ENCODE measurements at regions not wholly inside any gene's neighbourhood (a gene's known extent, or its start where the extent isn't known, plus 50 kb on each side); places are given as distances from the start of the nearest gene placed in this dataset.

DNA sequence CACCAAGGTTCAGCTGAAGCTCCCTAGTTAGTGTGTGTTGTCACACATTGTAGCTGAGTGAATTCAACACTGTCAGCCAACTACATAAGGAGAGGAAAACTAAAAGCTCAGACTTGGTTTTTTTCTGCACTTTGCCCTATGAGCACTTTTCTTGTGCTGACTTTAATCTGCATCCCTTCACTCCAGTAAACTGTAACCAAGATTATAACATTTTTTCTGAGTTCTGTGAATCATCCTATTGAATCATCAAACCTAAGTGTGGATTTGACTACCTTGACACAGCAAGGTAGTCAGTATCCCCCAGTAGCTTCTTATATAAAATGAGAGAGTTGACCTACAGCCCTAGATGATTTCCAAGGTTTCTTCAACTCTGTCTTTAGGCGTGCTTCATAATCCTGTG lies 325.0 kb downstream of the AGTPBP1 start:
- Histone ChIP-seq H3K27ac (no peak overlapping the region), H3K36me3 (no peaks in the 10 kb centered on the region), H3K9me3 (no peaks in the 10 kb centered on the region), H3K27me3 (no peaks in the 10 kb centered on the region), H3K4me1 (no peaks in the 10 kb centered on the region), H3K4me3 (no peak overlapping the region)
- DNase-seq = no peak
- TF ChIP-seq POLR2A (IDR thresholded peaks at IDR 0.05) (no peak), CTCF (IDR thresholded peaks at IDR 0.05) (no peak)

DNA sequence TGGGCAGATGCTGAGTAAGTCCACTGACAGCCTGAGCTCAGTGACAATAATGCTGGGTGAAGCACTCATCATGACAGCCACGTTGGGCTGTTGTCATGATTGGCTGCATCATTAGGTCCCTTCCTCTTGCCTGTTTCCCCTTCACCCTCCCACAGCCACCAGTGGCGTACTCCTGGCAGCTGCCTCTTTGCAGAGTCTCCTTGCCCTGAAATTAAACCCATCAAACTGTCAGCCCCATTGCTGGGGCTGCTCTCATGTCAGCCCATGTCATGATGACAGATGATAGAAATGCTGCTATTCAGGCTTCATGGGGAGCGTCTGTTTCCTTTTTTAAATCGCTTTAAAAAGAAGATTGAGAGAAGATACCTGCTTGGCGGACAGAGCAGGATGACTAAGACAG lies 327.4 kb downstream of the AGTPBP1 start:
- TF ChIP-seq CTCF (IDR thresholded peaks at IDR 0.05) (no peak), POLR2A (IDR thresholded peaks at IDR 0.05) (no peak)
- H3K27ac ChIP-seq = no peak overlapping the region
- no peak for DNase-seq

DNA sequence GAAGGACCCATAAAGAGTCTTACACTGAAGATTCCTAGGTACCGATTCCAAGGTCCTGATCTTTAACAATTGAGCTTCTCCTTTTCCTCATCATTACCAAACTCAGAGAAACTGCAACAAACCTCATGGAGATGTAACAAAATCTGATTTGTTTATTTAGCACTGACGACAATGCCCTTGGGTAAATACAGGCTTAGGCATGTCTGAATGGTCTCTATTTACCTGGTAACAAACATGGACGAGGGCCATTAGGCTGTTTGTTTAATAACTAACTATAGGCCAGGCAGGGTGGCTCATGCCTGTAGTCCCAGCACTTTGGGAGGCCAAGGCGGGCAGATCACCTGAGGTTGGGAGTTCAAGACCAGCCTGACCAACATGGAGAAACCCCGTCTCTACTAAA lies 333.3 kb downstream of the AGTPBP1 start:
- TF ChIP-seq POLR2A (IDR thresholded peaks at IDR 0.05) = no peak
- TF ChIP-seq CTCF (IDR thresholded peaks at IDR 0.05) = no peak
- H3K27ac ChIP-seq = no peak overlapping the region
- no peaks in the 10 kb centered on the region for H3K9me3 ChIP-seq
- no peaks in the 10 kb centered on the region for H3K36me3 ChIP-seq
- H3K4me3 ChIP-seq = no peak overlapping the region
- no peaks in the 10 kb centered on the region for H3K4me1 ChIP-seq
- DNase-seq = no peak
- H3K27me3 ChIP-seq = no peaks in the 10 kb centered on the region

More for the DNA sequence above, 327.4 kb downstream of the AGTPBP1 start:
- no peaks in the 10 kb centered on the region for H3K4me1 ChIP-seq
- no peak overlapping the region for H3K4me3 ChIP-seq
- no peaks in the 10 kb centered on the region for H3K27me3 ChIP-seq
- no peaks in the 10 kb centered on the region for H3K36me3 ChIP-seq
- H3K9me3 ChIP-seq = no peaks in the 10 kb centered on the region

DNA sequence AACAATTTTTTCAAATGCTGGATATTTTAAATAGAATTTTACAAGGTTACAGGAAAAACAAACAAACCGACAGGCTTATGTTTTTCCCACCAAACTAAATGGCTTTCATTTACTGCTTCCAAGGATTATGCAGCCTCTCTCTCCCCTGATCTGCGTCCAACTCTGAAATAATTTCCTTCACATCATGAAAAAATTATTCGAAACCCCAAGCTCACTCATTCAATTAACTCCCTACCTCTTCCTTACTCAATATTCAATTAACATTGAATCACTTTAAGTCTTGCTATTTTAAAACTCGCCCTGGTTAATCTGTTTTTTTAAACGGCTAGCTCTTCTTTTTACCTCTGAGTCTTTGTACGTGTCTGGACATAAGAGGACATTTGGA lies 336.2 kb downstream of the AGTPBP1 start:
- no peak for DNase-seq
- no peak for TF ChIP-seq CTCF (IDR thresholded peaks at IDR 0.05)
- no peak for TF ChIP-seq POLR2A (IDR thresholded peaks at IDR 0.05)
- H3K9me3 ChIP-seq = no peaks in the 10 kb centered on the region
- H3K36me3 ChIP-seq = no peaks in the 10 kb centered on the region
- no peak overlapping the region for H3K4me3 ChIP-seq
- no peaks in the 10 kb centered on the region for H3K4me1 ChIP-seq
- no peak overlapping the region for H3K27ac ChIP-seq
- H3K27me3 ChIP-seq = no peaks in the 10 kb centered on the region

- Histone ChIP-seq H3K9me3 (no peaks in the 10 kb centered on the region), H3K27me3 (no peaks in the 10 kb centered on the region), H3K4me1 (no peaks in the 10 kb centered on the region), H3K27ac (no peak overlapping the region), H3K4me3 (no peak overlapping the region), H3K36me3 (no peaks in the 10 kb centered on the region)
- TF ChIP-seq CTCF (IDR thresholded peaks at IDR 0.05) (no peak), POLR2A (IDR thresholded peaks at IDR 0.05) (no peak)
- no peak for DNase-seq
Observed at GRCh38 chr9:85404911-85405565, 336.7 kb downstream of the AGTPBP1 start.

DNA sequence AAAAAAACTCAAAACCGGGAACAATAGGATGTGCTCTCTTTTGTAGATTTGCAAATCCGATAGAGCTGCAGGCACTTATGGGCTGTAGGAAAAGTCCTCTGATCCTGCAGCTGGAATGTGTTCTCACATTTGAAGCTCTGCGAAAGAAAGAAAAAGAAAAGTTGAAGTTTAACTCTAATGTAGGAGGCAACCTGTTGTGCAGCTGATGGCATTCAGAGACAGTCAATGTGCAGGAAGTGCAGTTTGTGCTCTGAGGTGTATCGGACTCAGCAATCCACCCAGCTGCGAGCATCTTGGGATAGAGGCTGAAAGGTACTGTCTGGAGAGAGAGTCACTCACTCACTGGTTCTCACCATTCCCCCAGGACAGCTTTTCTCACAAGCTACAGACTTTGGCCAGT lies 339.2 kb downstream of the AGTPBP1 start:
- Histone ChIP-seq H3K9me3 (no peaks in the 10 kb centered on the region), H3K27ac (no peak overlapping the region), H3K4me1 (no peaks in the 10 kb centered on the region), H3K4me3 (no peak overlapping the region), H3K36me3 (no peaks in the 10 kb centered on the region), H3K27me3 (no peaks in the 10 kb centered on the region)
- TF ChIP-seq POLR2A (IDR thresholded peaks at IDR 0.05) (no peak), CTCF (IDR thresholded peaks at IDR 0.05) (no peak)
- no peak for DNase-seq
